Transverse colon (tissue), 4 donors: ENCODE measurements at regions not wholly inside any gene's neighbourhood (a gene's known extent, or its start where the extent isn't known, plus 50 kb on each side); places are given as distances from the start of the nearest gene placed in this dataset.

Experiments
- DNase-seq: peaks from one replicate; pipeline ENCODE4 v3.0.0-alpha.2; 2019
- H3K27ac ChIP-seq, 4 donors: fragments of 200-600 bp; sonication (generic); 2 replicates each; pipeline ENCODE4 v1.5.1; 2016 to 2018; ENCODE audit warnings: inconsistent platforms in 4 of 4
- H3K27me3 ChIP-seq: fragments of 200-600 bp; sonication (generic); 2 replicates; pipeline ENCODE4 v1.5.1; 2017; ENCODE audit warnings: inconsistent platforms
- H3K36me3 ChIP-seq, 4 donors: fragments of 200-600 bp; sonication (generic); 2 replicates each; pipeline ENCODE4 v1.5.1; 2017 to 2019; ENCODE audit warnings: inconsistent platforms in 4 of 4
- H3K4me1 ChIP-seq, 4 donors: fragments of 200-600 bp; sonication (generic); 2 replicates each; pipeline ENCODE4 v1.5.1; 2017 to 2020; ENCODE audit warnings: inconsistent platforms in 4 of 4
- H3K4me3 ChIP-seq, 4 donors: fragments of 200-600 bp; sonication (generic); 1 replicate in 1 of 4; 2 replicates in 3 of 4; pipeline versions ENCODE4 v1.5.1 to v1.6.1; 2017 to 2019; ENCODE audit warnings: inconsistent platforms in 4 of 4
- H3K9me3 ChIP-seq, 2 donors: fragments of 200-600 bp; sonication (generic); 2 replicates each; pipeline ENCODE4 v1.5.1; 2017 to 2019; ENCODE audit warnings: inconsistent platforms in 2 of 2
- EP300 ChIP-seq: sonication (generic); formaldehyde crosslinking; IDR thresholded peaks from one replicate; pipeline ENCODE4 v1.6.1; 2017; ENCODE audit warnings: antibody characterized with exemption, low read depth
- POLR2A ChIP-seq: fragments of 450-650 bp; IDR thresholded peaks from one replicate; pipeline ENCODE4 v1.6.1; 2016; ENCODE audit warnings: antibody characterized with exemption, mild to moderate bottlenecking, moderate library complexity
- POLR2AphosphoS5 ChIP-seq, 3 donors: sonication (generic); formaldehyde crosslinking; IDR thresholded peaks; one replicate each; pipeline ENCODE4 v1.6.1; 2016; ENCODE audit warnings: antibody characterized with exemption in 3 of 3
- WGBS, 2 donors: methylation state at CpG; one replicate each; pipeline ENCODE4 v1.1.5; 2018; ENCODE audit warnings: low coverage in 1 of 2; 5-methylcytosine and 5-hydroxymethylcytosine counted together
- in situ Hi-C, 4 donors: fragments of 200-750 bp; cut with MboI; loops; one replicate each; pipeline versions ENCODE4 v1.15.0 to v1.15.1; 2017; ENCODE audit warnings: low sequenced_read_pairs in 3 of 4, low pct_ligation_motif_present in 1 of 4, low pct_unique_long_range_greater_than_20kb in 1 of 4
- intact Hi-C: fragments of 100-400 bp; cut with DNase I; formaldehyde crosslinking; loops from one replicate; pipeline ENCODE4 v1.15.1; 2023; ENCODE audit warnings: low total_unique reads
- TF ChIP-seq, protein P1 (sequence below), 5 experiments: fragments of 200-600 bp in 3 of 5; fragments of 450-650 bp in 2 of 5; sonication (generic) in 3 of 5; IDR thresholded peaks; 1 replicate in 2 of 5; 2 replicates in 3 of 5; pipeline ENCODE4 v1.5.1; 2016 to 2017; ENCODE audit warnings: antibody characterized with exemption in 5 of 5, inconsistent platforms in 3 of 5, mild to moderate bottlenecking in 2 of 5, moderate library complexity in 1 of 5

DNA sequence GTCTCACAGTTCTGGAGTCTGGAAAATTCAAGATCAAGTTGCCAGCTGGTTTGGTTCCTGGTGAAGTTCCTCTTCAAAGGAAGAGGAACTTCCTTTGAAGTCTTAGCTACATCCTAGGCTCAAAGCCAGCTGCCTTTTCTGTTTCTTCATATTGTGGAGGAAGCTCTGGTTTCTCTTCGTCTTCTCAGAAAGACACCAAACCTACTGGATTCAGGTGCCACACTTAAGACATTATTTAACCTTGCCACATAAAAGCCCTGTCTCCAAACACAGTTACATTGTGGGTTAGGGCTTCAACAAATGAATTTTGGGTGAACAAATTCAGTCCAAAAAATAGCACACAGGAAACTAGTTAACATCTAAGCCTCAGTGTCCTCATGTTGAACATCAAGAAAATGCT lies 1019.8 kb downstream of the GALC start:
- H3K27ac ChIP-seq: no peak overlapping the region
- H3K4me1 ChIP-seq: no peaks in the 10 kb centered on the region
- WGBS, 2 donors: 50 to 59% methylated on average over 1 of the region's 1 CpG
- H3K4me3 ChIP-seq: no peak overlapping the region
- peaks cover 4 to 8% of the 10 kb centered on the region in 2 donors for H3K9me3 ChIP-seq
- in situ Hi-C loops: no loop called here
- no peaks in the 10 kb centered on the region for H3K36me3 ChIP-seq
- TF ChIP-seq POLR2A (no peak), EP300 (no peak)
- no peaks in the 10 kb centered on the region for H3K27me3 ChIP-seq
- intact Hi-C loops: no loop called here
- no peak for DNase-seq

DNA sequence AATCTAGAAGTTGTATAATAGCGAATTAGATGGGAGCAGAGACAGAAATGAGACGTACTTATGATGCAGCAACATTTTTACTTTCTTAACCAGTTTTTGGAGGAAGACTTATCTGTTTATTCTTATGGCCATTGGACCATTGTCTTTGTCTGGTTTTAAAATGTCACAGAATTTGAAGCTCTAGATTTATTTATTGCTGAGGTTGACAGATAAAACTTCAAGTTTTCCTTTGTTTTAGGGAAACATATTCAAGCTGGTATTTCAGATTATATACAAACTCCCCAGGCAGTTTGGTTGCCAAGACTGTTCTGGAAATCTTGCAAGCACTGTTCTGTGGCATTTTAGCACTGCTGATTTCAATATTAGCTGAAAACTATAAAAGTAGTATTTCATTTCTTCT lies 1021.7 kb downstream of the GALC start:
- intact Hi-C loops: no loop called here
- Histone ChIP-seq H3K4me3 (no peak overlapping the region), H3K36me3 (no peaks in the 10 kb centered on the region), H3K27ac (no peak overlapping the region), H3K9me3 (peaks cover 4 to 8% of the 10 kb centered on the region in 2 donors), H3K27me3 (no peaks in the 10 kb centered on the region), H3K4me1 (no peaks in the 10 kb centered on the region)
- in situ Hi-C loops: no loop called here
- WGBS, 2 donors: 79 to 83% methylated on average over 2 of the region's 2 CpGs
- no peak for DNase-seq
- TF ChIP-seq, protein P1, sequence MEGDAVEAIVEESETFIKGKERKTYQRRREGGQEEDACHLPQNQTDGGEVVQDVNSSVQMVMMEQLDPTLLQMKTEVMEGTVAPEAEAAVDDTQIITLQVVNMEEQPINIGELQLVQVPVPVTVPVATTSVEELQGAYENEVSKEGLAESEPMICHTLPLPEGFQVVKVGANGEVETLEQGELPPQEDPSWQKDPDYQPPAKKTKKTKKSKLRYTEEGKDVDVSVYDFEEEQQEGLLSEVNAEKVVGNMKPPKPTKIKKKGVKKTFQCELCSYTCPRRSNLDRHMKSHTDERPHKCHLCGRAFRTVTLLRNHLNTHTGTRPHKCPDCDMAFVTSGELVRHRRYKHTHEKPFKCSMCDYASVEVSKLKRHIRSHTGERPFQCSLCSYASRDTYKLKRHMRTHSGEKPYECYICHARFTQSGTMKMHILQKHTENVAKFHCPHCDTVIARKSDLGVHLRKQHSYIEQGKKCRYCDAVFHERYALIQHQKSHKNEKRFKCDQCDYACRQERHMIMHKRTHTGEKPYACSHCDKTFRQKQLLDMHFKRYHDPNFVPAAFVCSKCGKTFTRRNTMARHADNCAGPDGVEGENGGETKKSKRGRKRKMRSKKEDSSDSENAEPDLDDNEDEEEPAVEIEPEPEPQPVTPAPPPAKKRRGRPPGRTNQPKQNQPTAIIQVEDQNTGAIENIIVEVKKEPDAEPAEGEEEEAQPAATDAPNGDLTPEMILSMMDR (IDR thresholded peaks at IDR 0.05): no peak
- no peak for TF ChIP-seq EP300
- no peak for TF ChIP-seq POLR2A
- TF ChIP-seq POLR2AphosphoS5 (IDR thresholded peaks at IDR 0.05): no peak

DNA sequence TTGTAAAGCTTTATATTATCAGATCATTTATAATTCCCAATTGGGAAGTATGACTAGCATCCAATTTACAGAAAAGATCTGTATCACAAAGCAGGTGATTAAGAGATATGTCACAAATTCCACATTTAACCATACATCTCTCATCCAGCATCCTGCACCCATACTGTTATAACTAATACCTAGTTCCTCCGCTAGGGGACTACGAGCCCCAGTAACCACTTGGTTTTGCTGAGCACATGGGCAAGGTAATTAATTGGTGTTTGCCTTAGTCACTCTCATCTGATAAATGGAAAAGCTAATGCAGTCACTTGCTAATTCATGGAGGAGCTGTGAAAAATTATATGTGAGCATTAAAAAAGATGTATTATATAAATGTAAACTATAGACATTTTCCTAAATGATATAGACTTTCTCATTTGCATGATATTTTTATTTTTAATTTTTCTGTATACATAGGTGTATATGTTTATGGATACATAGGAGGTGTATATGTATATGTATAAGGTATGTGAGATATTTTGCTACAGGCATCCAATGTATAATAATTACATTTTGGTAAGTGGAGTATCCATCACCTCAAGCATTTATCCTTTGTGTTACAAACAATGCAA lies 1031.8 kb downstream of the GALC start:
- 77% methylated on average over 2 of the region's 2 CpGs; no CpG with 5 or more reads in 1 of the 2 donors for WGBS, 2 donors
- Histone ChIP-seq H3K36me3 (no peaks in the 10 kb centered on the region), H3K9me3 (peaks cover 4 to 8% of the 10 kb centered on the region in 2 donors), H3K27ac (no peak overlapping the region), H3K27me3 (no peaks in the 10 kb centered on the region), H3K4me1 (no peaks in the 10 kb centered on the region), H3K4me3 (no peak overlapping the region)
- no peak for DNase-seq
- in situ Hi-C loops: no loop called here
- intact Hi-C loops: no loop called here
- no peak for TF ChIP-seq POLR2A
- no peak for TF ChIP-seq EP300
- no peak for TF ChIP-seq POLR2AphosphoS5 (IDR thresholded peaks at IDR 0.05)
- TF ChIP-seq, protein P1 (IDR thresholded peaks at IDR 0.05): no peak

DNA sequence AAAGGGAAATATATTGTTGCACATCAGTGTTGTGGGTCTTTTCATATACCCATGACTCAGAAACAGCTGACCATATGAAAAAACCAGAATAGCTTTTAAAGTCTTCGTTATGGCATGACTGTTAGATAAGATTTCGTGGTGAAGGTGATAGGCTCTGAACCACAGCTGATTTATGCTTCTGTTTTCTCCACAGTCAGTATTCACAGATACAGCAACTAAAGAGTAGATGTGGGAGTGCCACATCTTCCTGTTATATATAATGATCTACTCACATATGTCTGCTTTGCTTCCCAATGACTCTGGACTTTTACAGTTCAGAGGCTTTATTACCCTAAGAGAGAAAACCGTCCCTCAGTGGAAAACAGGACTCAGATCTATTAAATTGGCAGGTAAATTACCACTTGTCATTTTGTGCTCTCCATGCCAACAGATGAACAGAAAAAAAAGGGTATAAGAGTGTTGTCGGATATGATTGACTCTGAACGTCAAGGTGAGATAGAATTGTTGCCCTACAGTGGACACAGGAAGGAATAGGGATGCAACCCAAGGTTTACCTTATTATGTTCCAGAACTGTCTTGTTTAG lies 1037.1 kb downstream of the GALC start:
- in situ Hi-C loops: no loop called here

More for the DNA sequence above, 1037.1 kb downstream of the GALC start:
- no peak for DNase-seq
- Histone ChIP-seq H3K4me3 (no peak overlapping the region), H3K9me3 (no peaks in the 10 kb centered on the region), H3K27ac (no peak overlapping the region), H3K27me3 (no peaks in the 10 kb centered on the region), H3K4me1 (no peaks in the 10 kb centered on the region), H3K36me3 (no peaks in the 10 kb centered on the region)
- WGBS, 2 donors: 59 to 61% methylated on average over 4 to 5 of the region's 5 CpGs
- intact Hi-C loops: no loop called here
- no peak for TF ChIP-seq POLR2A
- TF ChIP-seq, protein P1 (IDR thresholded peaks at IDR 0.05): no peak
